ENCODE measurements at regions not wholly inside any gene's neighbourhood (a gene's known extent, or its start where the extent isn't known, plus 50 kb on each side); places are given as distances from the start of the nearest gene placed in this dataset.

- in situ Hi-C loops (cut with MboI; ENCODE audit: low sequenced_read_pairs), result no loop called here
Observed at GRCh38 chr20:39269493-39270217, 307.5 kb downstream of the DHX35 start.

GRCh38 chr20:39268981-39269461 lies 306.9 kb downstream of the DHX35 start:
- in situ Hi-C loops (cut with MboI; ENCODE audit: low sequenced_read_pairs), result no loop called here

- in situ Hi-C loops (cut with MboI; ENCODE audit: low sequenced_read_pairs), result no loop called here
Observed at GRCh38 chr20:39268491-39268951, 306.4 kb downstream of the DHX35 start.

GRCh38 chr20:39266989-39267388 lies 304.8 kb downstream of the DHX35 start:
- in situ Hi-C loops (cut with MboI; ENCODE audit: low sequenced_read_pairs), result no loop called here

- in situ Hi-C loops (cut with MboI; ENCODE audit: low sequenced_read_pairs), result no loop called here
Observed at GRCh38 chr20:39264506-39265172, 302.5 kb downstream of the DHX35 start.

GRCh38 chr20:39263076-39263475 lies 300.9 kb downstream of the DHX35 start:
- in situ Hi-C loops (cut with MboI; ENCODE audit: low sequenced_read_pairs), result no loop called here

- in situ Hi-C loops (cut with MboI; ENCODE audit: low sequenced_read_pairs), result no loop called here
Observed at GRCh38 chr20:39259808-39260207, 297.7 kb downstream of the DHX35 start.

GRCh38 chr20:39259010-39259803 lies 297.1 kb downstream of the DHX35 start:
- in situ Hi-C loops (cut with MboI; ENCODE audit: low sequenced_read_pairs), result no loop called here

- in situ Hi-C loops (cut with MboI; ENCODE audit: low sequenced_read_pairs), result no loop called here
Observed at GRCh38 chr20:39258253-39258652, 296.1 kb downstream of the DHX35 start.

- in situ Hi-C loops (cut with MboI; ENCODE audit: low sequenced_read_pairs), result no loop called here
Observed at GRCh38 chr20:39253051-39253755, 291.1 kb downstream of the DHX35 start.

- in situ Hi-C loops (cut with MboI; ENCODE audit: low sequenced_read_pairs), result no loop called here
Observed at GRCh38 chr20:39252035-39252434, 289.9 kb downstream of the DHX35 start.

- in situ Hi-C loops (cut with MboI; ENCODE audit: low sequenced_read_pairs), result no loop called here
Observed at GRCh38 chr20:39249798-39250197, 287.7 kb downstream of the DHX35 start.

- in situ Hi-C loops (cut with MboI; ENCODE audit: low sequenced_read_pairs), result no loop called here
Observed at GRCh38 chr20:39248862-39249485, 286.8 kb downstream of the DHX35 start.

GRCh38 chr20:39248171-39248861 lies 286.2 kb downstream of the DHX35 start:
- in situ Hi-C loops (cut with MboI; ENCODE audit: low sequenced_read_pairs), result no loop called here

- in situ Hi-C loops (cut with MboI; ENCODE audit: low sequenced_read_pairs), result no loop called here
Observed at GRCh38 chr20:39246436-39246835, 284.3 kb downstream of the DHX35 start.

GRCh38 chr20:39245685-39246311 lies 283.7 kb downstream of the DHX35 start:
- in situ Hi-C loops (cut with MboI; ENCODE audit: low sequenced_read_pairs), result no loop called here

- in situ Hi-C loops (cut with MboI; ENCODE audit: low sequenced_read_pairs), result no loop called here
Observed at GRCh38 chr20:39243962-39244361, 281.8 kb downstream of the DHX35 start.

GRCh38 chr20:39242614-39243013 lies 280.5 kb downstream of the DHX35 start:
- in situ Hi-C loops (cut with MboI; ENCODE audit: low sequenced_read_pairs), result no loop called here

GRCh38 chr20:39234520-39235095 lies 272.5 kb downstream of the DHX35 start:
- in situ Hi-C loops (cut with MboI; ENCODE audit: low sequenced_read_pairs), result no loop called here
